GM19452 (cell line): ENCODE measurements at regions not wholly inside any gene's neighbourhood (a gene's known extent, or its start where the extent isn't known, plus 50 kb on each side); places are given as distances from the start of the nearest gene placed in this dataset.
"Not testable (repeated sequence)": the region's sequence is repeated elsewhere in the genome, so short reads cannot be mapped to it uniquely, and the experiment has no call there.

Experiments
- ATAC-seq: cut with Tn5 transposase; IDR thresholded peaks from one replicate; pipeline ENCODE4 v1.9.1; 2021; ENCODE audit not compliant: unreplicated experiment

DNA sequence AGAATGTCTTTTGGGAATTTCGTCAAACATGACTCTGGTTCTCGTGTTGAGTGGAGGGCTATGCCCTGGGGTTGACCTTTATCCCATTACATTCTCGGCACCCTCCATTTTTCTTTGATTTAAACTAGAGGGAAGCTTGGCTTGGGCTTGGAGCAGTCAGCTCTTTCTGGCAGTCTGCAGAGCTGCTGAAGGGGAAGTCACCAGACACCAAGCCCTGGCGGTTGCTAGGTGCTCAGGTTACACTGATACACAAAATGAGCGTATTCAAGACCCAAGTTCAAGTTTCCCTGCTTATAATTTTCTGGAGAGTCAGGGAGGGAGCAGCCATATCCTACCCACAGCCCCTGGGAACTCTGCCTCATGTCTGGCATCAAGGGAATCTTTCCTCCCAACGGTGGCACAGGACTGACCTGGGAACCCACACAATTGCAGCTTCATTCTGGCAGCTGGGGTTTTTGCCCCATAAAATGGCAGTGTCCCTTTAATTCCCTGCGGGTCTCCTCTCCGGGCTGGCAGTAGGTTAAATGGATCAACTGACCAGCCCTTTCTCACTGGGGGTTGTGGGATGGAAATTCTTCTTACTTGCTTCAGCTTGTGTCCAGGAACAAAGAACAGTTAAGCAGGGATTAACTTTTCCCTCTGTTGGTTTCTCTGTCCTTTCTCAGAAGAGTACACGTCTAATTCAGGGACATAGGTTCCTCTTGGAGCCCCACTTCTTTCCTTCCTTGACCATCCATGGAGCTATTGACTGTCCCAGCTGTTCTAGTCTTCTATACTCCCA, 110.0 kb upstream of the DLG1 start:
- ATAC-seq: no peak

DNA sequence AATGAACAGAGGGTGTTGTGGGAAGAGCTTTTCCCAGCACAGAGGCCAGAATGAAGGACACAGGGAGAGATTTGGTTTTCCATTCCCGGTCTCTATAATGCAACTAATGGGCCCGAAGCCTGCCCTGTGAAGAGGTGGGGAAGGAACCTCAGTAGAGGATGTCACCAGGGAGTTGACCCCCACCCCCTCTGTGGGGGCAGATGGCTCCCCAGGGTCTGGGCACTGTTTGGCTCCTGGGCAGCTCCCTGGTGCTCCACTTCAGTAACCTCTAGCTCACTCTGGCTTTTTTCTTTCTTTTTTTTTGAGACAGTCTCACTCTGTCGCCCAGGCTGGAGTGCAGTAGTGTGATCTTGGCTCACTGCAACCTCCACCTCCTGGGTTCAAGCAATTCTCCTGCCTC, 109.1 kb upstream of the DLG1 start:
- no peak for ATAC-seq

DNA sequence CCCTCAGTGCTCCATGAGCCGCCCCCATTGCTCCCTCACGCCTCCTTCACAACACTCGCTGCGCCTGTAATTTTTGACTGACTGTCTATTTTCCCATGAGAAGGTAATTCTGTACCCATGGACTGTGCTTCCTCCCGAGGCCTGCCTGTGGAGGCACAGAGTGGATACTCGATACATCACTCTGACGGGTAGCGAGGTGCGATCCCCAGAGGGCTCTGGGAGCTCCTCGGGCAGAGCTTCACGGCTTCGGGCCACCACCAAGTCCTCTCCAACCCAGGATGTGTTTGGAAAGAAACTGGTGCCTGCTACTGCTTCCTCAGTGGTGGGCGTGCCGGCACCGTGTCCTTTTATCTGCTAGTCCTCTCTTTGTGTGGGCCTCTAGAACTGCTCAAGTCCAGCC, 108.6 kb upstream of the DLG1 start:
- ATAC-seq: no peak

DNA sequence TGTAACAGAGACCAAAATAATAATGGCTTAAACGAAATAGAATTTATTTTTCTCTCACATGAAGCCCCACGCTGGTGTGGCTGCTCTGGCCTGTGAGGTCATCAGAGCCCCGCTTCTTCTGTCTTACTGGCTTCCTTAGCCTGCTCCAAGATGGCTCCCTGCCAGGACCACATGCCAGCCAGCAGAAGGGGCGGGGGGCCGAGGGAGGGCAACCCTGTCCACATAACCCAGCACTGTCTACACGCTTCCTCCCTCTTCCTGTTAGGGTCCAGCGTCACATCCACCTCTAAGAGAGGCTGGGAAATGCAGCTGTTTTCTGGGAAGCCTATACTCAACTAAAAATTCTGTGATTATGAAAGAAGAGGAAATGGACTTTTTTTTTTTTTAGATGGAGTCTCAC, 107.9 kb upstream of the DLG1 start:
- ATAC-seq: no peak

DNA sequence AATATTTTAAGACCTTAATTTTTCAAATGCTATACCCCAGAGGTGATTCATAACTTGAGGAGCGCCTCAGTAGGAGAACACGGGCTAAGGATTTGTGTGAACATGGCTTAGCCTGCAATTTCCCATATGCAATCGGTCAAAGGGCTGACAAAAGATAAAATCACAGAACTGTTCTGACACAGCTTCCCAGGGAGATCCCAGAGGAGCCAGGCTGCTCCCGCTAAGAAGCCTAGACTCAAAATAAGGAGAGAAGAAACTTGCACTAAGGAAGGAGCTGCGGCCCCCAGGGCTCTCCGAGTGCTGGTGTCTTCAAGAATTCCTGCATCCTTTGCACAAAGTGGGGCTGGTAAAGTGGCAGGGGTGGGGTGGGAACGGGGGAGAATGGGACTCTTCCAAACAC, 106.3 kb upstream of the DLG1 start:
- no peak for ATAC-seq

DNA sequence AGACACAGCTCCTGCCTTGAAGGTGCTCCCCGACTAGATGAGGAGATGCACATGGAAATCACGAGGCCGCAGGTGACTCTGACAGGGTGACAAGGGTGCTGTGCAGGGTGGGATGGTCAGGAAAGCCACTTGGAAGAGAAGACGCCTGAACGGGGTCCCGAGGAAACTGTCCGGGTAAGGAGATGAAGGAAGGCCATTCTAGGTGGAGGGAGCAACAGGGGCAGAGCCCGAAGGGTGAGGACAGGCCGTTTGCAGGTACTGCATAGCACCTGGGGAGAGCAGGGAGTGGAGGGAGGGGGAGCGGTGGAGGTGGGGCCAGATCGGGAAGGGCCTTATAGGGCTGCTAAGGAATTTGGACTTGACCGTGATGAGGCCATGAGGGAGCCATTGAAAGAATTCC, 105.6 kb upstream of the DLG1 start:
- no peak for ATAC-seq

DNA sequence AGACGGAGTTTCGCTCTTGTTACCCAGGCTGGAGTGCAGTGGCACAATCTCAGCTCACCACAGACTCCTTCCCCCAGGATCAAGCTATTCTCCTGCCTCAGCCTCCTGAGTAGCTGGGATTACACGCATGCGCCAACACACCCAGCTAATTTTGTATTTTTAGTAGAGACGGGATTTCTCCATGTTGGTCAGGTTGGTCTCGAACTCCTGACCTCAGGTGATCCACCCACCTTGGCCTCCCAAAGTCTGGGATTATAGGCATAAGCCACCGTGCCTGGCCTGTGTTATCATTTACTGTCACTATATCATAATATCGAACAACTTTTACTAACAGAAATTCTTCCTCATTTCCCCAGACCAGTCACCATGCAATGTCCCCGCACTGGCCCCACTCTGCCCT, 104.0 kb upstream of the DLG1 start:
- not testable (repeated sequence) for ATAC-seq

DNA sequence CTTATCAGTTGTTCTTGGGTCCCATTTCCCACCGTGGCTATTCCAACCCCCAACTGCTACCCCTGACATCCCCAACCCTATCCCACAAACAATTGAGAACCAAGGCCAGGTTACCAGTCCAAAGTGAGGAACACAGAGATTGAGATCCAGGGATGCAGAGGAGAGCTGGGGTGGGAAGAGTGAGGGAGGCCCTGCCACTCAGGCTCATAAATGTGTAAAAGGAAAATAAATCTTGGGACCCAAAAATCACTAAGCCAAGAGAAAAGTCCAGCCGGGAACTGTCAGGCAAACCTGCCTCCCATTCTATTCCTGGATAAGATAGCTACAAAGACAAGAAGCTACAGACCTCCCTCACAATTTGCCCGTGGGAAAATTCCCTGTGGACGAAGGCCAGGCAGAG, 101.1 kb upstream of the DLG1 start:
- ATAC-seq: no peak

DNA sequence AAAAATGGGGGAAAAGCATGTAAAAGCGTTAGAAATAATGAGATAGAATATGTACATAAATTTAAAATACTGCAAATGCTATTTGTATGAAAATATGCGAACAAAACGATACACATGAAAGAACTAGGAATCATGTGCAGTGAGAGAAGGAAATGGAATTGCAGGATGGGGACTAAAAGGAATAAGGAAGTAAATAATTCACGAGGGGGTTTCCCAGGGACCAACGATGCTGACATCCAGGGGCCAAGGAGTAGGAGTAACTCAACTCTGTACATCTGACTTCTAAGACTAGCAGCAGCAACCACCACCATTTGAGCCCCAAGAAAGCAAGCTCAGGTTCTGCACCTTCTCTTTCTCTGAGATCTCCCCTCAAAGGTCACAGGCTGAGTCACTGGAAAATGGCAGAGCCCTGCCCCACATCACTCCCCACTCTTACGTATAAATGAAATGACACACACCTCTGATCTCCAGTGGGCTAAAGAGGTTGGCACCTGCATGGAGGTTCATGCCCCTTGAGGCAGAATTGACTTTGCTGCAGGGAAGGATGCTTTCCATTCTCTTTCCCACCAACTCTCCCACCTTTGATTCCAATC, 100.0 kb upstream of the DLG1 start:
- ATAC-seq: no peak

DNA sequence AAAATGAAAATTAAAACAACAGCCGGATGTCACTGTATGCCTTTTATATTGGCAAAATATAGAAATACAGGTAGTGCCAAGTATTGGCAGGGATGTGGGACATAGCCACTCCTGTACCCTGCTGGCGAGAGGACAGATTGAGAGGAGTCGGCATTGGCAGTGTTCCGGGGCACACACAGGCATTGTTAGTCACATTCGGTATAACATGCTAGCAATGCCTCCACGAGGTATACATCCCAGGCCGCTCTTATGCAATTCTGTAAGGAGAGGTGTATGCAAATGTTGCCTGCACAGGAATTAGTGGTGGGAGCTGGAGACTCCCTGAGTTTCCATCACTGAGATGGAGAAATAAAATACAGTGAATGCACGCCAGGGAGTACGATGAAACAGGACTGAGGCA, 99.4 kb upstream of the DLG1 start:
- no peak for ATAC-seq

DNA sequence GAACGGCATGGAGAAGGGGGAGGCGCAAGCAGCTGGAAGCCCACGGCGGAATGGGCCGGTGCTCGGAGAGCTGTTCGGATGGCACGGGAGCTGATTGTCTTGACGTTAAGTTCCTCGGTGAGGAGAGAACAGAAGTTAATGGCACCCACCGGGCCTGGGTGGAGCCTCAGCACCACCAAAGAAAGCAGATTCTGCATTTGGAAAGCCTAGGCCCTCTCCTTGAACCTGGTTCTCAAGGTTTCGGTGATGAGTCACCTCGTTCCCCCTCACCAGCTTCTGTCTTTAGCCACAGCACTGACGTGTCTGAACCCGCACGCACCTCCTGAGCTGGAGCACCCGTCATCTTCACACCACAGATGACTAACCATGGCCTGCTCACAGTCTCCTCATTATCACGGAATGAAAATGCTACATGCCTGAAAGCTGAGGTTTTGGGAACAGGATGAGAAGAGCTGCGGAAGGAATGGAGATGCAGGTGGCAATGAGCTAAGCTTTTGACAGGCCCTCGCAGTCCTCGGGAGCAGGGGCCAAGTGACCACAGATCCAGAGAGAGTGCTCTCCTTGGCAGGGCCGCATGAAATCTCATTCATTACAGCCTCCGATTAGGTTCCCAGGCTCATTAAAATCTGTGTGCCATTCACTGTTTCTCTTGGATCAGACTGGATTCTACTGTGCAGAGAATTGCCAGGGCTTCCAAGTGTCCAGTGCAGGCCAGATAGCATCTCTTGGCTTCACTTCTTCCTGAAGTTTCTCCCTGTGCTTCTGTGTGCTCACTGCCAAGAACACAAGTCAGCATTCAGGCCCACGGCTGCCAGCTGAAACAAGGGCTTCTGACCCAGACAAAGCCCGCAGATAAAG, 96.3 kb upstream of the DLG1 start:
- ATAC-seq: peak; percentile 79

DNA sequence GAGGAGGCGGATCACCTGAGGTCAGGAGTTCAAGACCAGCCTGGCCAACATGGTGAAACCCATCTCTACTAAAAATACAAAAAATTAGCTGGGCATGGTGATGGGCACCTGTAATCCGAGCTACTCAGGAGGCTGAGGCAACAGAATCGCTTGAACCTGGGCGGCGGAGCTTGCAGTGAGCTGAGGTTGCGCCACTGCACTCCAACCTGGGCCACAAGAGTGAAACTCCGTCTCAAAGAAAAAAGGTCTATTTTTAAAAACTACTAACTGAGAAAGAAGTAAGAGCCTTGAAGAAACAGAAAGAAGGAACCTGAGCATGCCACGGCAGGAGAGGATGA, 95.7 kb upstream of the DLG1 start:
- peak; percentile 22 for ATAC-seq

DNA sequence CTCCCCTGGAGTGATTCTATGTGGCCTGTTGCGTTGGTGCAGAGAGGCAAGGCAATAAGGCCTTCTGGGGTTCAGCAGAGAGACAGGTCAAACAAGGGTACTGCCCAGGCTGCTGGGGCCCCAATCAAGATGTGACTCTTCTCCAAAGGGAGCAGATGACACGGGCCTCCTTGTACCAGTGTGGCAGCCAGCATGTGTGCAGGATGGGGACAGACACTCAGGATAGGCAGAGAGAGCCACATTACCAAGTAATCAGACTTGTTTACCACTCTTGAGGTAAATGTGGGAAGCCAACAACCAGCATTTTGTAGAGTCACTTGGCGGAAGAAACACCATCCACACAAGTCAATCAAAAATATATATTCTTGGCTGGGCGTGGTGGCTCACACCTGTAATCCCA, 95.3 kb upstream of the DLG1 start:
- ATAC-seq: no peak

DNA sequence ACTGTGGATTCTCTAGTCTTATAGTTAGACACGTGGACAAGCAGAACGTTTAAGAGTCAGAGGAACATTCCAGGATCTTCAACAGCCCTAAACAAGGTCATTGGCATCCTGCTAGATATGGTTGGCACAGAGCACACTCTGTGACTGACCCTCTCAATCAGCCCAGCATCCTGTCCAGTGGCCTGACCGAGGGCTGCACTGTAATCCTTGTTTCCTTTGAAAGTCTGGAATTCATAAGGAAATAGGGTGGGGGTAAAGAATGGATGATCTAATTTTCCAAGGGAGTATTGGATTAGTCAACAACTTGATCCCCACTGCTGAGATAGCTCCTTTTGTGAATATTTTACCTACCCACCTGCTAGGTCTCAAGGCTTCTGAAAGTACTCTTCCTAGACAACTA, 94.5 kb upstream of the DLG1 start:
- ATAC-seq: no peak

DNA sequence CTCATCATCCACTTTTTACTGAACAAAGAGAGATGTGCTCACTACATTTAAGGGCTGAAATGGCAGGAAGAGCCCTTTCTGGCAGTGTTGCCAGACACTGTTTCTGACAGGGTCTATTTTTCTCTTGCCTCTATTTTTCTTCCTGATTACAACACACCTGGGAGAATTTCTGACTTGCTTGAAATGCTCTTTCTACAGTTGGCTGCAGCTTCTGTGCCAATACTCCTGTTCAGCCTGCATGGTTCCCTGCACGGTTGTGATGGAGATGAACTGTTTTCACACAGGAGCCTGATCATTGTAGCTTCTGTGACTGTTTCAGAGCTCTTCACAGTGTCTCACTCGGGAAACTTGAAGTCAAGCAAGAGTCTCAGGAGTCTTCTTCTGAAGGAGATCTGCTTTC, 83.0 kb upstream of the DLG1 start:
- no peak for ATAC-seq

DNA sequence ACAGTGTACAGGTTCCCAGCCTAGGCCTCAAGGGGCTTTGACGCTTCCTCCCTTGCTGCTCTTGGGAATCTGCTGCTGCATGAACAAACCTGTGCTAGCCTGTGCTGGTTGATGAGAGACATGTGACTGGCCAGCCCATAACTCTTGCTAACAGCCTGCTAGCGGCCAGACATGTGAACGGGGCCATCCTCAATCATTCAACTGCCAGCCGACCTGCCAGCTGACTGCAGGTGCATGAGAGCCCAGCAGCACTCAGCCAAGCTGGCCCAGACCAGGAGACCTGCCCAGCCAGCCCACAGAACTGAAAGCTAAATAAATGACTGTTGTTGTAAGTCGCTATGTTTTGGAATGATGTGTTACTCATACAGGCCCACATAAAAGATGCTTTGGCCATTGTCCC, 82.4 kb upstream of the DLG1 start:
- ATAC-seq: no peak

DNA sequence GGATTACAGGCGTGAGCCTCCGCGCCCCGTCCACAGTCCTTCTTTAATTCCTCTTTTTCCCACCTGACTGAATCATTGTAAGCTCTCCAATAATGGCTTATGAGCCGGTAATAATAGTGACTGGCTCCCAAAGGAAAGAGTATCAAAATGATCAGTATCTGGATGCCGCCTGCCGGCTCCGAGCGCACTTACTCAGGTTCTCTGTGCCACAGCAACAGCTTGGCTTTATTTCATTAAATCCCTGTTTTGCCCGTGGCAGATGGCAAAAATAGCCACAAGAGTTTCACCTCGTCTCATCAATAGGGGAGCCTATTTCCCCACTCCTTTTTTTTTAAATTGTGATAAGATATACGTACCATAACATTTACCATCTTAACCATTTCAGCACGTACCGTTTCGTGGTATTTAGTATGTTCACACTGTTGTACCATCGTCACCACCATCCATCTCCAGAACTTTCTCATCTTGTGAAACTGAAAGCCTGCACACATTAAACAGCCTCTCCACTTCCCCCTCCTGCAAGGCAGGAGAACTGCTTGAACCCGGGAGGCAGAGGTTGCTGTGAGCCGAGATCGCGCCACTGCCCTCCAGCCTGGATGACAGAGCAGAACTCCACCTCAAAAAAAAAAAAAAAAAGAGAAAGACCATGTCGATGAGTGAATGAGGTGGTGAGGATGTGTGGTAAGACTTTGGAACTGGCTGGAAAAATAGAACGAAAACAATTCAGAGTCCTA, 80.7 kb upstream of the DLG1 start:
- ATAC-seq: no peak

DNA sequence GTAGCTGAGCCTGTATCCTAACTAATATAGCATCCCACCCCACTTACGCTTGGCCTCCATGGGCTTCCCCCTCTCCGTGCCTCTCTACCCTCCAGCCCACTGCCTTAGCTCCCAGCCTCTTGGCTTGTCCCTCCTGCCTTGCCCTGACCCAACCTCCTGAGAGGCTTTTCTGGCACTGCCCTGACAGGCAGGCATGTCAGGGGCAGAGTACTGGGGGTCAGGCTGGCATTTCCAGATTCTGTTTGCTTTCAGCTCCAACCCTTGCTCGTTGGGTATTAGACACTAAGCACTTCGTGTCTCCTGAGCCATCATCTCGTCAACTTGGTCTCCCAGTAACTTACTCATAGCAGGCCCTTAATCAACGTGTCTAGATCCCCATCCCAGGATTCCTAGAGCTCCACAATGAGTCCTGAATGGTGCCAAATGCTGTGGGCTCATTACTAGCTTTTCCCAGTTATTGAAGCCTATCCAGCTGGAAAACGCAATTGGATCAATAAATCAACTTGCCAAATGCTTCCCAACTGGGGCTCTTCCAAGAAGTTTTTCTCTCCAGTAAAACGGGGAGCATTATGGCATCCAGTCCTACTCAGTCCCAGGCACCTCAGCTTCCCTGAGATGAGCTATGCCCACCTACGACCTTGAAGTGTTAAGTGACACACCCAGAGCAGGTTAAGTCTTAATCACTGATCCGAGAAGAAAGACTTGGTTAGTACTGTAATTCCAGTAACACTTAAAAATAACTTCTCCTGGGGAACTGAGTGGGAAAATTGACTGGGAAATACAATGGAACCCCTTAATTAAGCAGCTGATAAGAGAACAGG, 78.5 kb upstream of the DLG1 start:
- ATAC-seq: no peak

DNA sequence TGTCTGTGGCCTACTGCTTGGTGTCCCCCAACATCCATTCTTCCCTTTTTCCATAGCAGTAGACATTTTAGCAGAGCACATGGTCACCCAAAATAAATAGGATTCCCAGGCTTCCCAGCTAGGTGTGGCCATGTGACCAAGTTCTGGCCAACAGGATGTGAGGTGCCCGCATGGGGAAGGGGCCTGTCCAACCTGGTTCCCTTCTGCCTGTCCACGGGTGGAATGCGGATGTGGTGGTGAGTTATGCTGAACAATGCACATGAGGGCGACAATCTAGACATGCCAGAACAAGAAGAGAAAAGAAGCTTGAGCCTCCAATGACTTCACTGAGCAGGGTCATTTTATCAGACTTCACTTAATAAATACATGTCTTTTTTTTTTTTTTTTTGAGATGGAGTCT, 77.6 kb upstream of the DLG1 start:
- no peak for ATAC-seq

DNA sequence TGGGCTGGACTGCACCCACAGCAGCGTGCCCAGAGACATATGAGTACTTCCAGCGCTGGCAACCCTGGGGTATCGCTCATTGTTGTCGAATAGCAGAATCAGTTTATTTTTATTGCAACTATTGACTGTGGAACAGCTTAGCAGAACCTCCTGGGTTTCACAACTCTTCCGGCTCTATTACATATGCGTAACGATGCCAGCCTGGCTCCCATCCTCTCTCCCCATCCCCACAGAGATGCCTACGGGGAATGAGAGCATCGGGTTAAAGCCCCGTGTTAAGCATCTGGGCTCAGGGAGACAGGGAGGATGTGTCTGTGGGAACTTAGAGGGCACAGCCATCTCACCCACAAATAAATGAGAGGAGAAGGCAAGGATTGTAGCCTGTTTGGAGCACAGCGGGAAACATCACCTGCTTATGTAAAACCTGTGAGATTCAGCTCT, 76.6 kb upstream of the DLG1 start:
- ATAC-seq: no peak

DNA sequence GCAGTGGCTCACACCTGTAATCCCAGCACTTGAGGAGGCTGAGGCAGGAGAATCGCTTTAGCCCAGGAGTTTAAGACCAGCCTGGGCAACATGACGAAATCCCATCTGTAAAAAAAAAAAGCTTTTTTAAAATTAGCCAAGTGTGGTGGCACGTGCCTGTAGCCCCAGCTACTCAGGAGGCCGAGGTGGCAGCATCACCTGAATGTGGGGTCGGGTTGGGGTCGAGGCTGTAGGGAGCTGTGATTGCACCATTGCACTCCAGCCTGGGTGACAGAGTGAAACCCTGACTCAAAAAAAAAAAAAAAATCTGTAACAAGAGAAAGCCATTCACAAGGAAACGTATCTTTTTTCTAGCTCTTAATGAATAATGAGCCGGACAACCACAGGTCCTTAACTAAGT, 74.7 kb upstream of the DLG1 start:
- ATAC-seq: no peak
